Endometrium (tissue), 2 donors: ENCODE measurements at regions not wholly inside any gene's neighbourhood (a gene's known extent, or its start where the extent isn't known, plus 50 kb on each side); places are given as distances from the start of the nearest gene placed in this dataset.
A peak's percentile ranks its signal among the peaks of the same experiment; 100 is the strongest.
"Not testable (repeated sequence)": the region's sequence is repeated elsewhere in the genome, so short reads cannot be mapped to it uniquely, and the experiment has no call there.

Experiments
- FAIRE-seq: peaks from 2 replicates; lab custom pipeline; 2012; peaks lifted over from hg19 to GRCh38; lab: Jason Lieb, UNC
- donor health status: control.
- donor health status: control.

DNA sequence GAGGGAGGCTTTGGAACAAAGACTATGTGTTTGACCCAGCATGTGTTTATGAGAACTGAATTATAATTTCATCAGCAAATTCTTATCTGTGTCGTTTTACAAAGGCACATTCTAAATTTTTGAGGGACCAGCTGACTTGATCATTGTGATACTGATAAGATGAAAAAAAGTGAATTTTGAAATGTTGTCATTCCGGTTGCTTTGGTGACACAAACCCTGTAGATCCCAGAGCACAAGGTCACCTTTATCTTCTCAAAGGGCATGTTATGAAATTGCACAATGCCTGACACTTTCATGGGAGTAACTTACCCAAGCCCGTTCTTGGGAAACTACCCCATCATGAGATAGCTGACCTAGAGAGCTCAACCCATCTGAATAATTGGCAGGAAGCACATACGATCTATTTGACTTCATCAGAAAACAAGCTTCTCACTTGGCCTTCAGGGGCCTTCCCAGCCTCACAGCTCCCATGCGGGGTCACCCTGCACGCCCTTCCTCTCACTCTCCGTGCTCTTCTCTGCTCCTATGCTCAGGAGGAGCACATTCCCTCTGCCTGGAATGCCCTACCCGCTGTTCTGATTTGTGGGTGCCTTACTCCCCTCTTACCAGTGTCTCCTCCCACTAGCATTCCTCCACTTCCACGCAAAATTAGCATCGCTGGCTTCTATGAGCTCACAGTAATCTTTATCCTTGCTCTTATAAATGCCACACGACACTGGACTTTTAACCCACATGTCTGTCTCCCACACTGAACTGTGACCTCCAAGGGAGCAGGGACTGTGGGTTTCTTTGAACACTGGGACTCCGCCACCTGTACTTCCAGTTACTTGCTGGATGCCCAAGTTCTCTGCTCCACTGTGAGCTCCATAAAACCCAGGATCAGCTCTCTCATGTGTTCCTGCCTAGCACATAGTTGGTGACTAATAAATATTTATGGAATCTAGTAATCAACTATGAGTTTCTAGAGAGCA is 555.8 kb upstream of the ID2 start:
- FAIRE-seq, result no peak

DNA sequence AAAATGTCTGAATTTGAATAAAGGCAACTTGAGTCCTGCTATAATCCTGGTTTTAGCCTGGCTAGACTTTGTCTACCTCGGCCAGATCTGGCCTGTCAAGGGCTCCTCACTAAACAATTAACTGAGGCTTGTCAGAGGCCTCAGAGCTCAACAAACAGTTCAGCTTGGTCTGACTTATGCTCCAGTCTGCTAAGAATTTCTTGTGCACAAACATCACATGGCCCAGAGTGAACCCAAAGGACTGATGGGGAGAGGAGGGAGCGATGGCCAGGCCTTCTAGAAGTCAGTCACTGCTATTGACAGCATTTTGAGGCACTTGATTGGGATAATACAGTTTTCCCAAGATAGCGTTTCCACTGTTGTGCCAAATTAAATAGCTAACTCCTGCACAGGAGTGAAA is 555.1 kb upstream of the ID2 start:
- FAIRE-seq, result no peak

DNA sequence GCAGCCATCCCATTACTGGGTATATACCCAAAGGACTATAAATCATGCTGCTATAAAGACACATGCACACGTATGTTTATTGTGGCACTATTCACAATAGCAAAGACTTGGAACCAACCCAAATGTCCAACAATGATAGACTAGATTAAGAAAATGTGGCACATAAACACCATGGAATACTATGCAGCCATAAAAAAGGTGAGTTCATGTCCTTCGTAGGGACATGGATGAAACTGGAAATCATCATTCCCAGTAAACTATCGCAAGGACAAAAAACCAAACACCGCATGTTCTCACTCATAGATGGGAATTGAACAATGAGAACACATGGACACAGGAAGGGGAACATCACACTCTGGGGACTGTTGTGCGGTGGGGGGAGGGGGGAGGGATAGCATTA is 550.4 kb upstream of the ID2 start:
- not testable (repeated sequence) for FAIRE-seq

DNA sequence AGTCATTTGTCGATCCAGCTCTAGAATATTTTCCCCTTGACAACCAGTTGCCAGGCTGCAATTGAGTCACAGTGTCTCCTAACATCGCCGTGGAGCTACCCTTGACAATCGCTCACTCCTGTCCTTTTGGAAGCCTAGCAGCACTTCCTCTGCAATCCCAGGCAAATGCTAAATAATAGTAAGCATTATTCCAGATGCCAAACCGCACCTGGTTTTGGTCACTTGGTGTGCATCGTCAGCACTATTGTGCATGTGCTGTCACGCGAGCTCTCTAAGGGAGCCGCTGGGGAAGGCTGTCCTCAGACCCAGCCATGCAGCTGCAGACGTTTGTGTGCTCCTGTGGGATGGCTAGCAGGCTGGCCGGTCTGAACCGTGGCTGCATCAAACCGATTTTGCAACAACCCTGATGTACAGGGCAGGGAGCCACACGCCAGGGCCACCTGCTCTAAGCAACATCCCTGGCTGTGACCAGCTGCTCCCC is 549.5 kb upstream of the ID2 start:
- no peak for FAIRE-seq

DNA sequence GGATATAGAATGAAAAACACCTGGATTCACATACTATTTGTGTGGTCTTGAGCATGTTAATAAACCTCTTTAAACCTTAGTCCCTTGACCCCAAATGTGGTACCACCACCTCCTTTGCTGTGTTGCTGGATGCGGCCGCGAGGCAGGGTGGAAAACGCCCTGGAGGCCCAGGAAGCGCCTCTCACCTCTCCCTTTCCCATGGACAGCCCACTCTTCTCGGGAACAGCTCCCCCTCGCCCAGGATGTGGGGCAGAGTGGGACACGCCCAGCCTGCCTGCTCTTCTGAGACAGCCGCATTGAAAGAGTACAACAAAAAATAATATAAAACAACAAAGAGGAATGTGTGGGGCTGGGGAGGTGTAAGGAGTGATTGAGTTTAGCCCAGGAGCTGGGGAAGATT is 549.0 kb upstream of the ID2 start:
- no peak for FAIRE-seq

DNA sequence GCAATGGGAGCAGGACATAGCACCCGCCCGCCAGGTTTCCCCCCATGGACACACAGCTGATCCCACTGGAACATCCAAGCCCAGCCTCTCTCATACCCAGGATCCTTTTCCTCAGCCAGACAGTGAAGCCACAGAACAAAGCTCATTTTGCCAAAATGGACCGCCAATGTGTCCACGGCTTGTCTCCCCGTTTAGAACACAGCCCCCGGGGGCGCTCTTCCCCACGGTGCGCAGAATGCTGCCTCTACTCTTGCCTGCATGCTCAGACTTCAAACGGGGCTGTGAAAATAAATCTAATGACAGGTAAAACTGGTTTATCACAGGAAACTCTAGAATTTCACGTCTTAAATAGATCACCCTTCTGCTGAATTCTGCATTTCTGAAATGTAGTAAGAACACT is 548.5 kb upstream of the ID2 start:
- FAIRE-seq, result no peak

DNA sequence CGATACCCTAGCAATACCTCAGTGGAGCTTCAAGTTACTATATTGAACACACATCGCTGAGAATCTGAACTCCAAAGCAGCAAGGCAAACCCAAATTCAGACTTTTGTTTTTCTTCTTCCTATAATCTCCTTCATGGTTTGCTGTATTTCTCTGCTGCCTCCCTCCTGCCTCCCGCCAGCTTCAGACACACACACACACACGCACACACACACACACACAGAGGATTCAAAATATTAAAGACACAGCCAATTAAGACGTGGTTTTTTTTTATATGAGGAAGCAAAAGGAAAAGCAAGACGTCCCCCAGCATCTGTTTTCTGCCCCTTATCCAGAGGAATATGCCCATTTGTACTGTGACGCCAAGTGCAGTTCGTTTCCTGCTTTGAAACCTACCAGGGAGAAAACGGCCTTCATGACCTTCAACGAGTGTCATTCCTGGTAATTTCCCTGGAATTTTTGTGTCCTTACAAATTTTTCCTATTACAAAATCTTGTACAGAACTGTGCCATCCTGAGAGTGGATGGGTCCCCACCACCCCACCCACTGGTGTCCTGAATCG is 547.9 kb upstream of the ID2 start:
- no peak for FAIRE-seq

DNA sequence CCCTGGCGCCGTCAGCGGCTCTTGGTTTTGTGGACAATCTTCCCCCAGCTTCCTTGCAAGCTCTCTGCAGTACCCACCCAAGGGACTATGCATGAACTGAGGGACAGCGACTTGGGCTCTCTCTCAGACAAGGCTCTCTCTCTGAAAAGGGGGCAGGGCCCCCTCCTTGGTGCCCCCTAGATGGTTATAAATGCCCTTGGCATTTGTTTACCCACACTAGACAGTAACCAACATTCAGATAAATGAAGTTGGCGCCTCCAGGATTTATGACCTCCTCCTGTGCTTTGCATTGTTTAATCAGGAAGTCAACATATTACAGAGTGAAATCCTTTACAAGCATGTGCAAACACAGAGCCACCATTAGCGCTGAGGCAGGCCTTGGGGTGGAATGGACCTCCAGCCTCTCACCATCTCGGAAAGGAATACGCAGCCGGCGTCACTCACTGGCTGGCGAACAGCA is 547.4 kb upstream of the ID2 start:
- no peak for FAIRE-seq

DNA sequence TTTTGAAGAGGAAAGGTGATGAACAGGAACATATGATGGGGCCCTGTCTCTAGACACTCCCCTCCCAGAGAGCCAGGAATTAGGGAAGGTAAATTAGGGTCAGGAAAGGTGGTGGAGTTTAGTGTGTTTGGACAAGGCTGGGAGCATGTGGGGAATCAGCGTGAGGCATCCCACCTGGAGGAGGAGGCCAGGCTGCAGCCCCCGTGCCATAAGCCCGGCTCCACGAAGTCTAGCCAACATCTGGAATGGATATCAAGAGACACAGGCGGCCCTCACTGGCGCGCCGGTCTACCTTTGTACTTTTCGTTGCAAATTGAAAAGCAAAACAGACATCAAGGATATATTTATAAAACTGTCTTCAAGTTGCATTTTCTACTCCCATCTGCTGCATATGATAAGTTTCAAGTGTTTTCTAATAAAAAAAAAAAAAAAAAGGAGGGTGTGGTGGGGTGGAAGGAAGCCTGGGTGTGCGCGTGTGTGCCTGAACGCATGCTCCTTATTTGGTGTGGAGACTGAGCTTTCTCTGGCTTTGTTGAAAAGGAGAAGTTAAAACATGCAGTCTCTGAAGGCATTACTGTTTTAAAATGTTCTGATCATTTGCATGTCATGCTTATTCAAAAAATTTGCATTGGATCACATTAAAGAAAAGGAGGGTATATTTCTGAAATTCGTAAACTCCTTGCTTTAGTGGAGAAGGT is 546.7 kb upstream of the ID2 start:
- no peak for FAIRE-seq

DNA sequence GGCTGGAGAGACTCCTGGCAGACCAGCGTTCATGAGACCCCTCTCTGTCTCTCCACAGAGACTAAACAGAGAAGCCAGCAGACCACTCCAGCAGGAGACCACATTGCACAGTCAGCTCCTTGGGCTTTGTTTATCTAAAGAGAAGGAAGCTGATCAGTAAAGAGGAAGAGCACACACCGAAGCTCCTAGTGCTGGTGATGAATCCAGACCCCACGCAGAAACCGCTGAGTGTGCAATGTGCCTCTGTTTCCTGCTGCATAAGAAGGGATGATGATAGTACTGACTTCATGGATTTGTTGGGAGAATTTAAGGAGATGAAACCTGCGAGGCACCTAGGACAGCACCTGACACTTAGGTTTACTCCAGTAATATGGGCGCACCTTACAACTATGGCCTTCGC is 544.1 kb upstream of the ID2 start:
- no peak for FAIRE-seq

DNA sequence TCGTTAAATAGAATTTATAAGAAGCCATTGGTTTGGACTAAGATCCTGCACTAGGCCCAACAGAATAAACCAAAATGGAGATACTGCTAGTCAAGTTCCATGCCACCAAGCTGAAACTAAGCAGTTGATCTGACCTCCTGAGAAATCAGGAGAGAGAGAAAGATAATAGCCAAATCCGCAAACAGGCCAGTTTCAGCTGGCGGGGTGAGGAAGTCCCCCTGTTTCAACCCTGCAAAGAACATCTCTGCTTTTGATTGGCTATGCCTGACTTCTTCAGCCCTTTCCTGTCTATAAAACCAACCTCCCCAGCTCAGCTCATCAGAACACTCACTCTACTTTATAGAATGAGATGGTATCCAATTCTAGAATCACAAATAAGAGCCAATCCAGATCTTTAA is 543.3 kb upstream of the ID2 start:
- no peak for FAIRE-seq

DNA sequence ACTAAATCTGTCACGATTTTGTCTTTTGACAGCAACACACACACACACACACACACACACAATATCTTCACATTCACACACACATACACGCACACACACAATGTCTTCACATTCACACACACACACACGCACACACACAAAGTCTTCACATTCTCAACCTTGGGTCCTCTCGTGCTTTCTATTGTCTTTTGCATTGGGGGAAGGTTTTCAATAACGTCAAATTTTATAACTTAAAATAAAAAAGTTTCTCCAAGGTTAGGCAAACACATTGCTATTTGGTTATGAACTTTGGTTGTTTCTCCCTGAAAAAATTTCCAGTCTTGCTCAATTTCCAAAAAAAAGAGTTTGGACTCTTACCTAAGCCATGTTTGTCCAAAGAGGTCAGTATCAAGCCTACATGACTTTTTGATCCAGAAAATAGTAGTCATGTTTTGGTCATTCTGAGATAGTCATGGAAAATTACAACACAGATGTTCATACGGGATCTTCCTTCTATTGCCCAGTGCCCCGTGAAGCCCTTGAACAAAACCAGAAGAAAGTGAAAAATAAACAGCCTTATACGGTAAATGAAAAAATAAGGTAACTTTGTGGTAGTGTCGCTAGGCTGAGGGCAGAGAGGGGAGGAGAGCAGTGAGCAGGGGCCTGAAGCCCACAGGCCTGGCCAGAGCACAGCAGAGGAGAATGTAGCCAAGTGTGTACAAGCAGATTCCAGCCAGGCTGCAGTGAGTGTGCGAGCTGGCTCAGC is 542.8 kb upstream of the ID2 start:
- peak; percentile 45 for FAIRE-seq

DNA sequence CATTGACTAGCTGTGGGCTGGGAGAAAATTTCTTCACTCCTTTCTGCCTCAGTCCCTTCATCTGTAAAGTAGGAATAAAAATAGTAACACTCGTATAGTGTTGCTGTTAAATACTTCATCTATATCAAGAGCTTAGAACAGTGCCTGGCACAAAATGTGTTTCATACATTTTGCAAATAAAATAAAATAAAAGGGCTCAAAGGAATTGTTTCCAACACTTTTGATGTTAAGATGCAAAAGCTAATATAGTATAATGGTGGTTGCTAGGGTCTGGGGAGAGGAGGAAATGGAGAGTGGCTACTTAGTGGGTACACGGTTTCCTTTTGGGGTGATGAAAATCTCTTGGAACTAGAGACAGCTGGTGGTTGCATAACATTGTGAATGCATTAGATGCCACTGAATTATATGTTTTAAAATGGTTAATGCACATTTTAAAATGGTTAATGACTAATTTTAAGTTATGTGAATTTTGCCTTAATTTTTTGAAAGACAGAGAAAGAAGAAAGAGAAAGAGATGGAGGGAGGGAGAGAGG is 542.1 kb upstream of the ID2 start:
- no peak for FAIRE-seq

DNA sequence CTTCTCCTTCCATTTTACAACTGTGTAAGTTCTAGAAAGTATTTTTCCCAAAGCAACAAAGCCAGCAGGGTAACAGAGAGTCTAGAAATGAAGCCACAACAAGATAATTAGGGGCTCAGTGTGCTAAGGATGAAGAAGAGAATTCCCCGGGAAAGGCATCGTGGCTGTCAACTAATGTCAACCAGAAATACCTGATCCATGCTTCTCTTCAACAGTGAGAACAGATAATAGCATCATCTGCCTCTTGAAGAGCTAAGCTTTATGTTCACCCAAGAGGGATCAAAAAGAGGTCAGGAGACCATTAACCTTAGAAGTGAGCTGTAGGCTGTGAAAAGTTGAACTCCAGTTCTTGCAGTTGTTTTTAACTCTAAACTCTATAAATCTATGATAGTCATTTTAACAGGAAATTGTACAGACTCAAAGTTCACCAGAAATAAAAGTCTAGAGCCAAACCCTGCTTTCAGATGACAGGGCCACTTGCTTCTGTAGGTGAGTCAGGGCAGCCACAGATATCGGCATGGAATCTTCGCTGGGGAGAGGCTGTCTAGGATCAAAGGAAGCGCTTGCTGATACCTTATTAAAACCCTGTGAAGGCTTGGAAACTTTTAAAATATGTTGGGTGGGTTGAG is 540.7 kb upstream of the ID2 start:
- FAIRE-seq, result no peak

DNA sequence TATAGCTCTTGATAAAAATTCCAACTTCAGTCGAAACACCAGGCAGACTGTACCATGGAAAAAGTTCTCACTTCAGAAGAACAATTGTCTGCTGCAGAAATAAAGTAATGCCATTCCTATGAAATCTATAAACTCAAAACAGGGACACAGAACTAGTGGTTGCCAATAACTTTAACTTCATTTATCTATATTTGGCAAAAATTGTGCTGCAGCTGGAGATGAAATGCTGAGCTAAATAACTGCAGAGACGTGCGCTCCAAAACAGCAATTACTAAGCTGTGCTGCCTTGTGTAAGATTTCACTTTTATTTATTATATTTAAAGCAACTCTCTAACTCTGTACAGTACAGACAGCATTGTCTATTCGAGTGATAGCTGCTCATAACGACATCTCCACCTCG is 540.1 kb upstream of the ID2 start:
- FAIRE-seq, result no peak

DNA sequence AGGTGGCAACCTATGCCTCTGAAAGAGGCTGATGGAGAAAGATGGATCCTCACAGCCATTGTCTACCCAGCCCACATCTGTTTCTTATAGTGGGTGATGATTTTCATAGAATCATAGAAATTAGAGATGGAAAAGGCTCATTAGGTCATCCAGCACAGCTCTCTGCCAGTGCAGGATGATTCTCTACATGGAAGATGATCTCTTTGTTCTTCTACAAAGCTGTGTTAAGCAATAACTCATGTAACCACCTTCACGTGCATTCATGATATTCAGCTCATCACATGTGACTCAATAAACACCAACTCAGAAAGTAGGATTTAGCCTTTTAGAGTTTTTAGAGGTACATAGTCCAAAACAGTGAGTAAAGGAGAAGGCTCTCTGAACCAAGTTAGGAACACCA is 539.4 kb upstream of the ID2 start:
- no peak for FAIRE-seq

DNA sequence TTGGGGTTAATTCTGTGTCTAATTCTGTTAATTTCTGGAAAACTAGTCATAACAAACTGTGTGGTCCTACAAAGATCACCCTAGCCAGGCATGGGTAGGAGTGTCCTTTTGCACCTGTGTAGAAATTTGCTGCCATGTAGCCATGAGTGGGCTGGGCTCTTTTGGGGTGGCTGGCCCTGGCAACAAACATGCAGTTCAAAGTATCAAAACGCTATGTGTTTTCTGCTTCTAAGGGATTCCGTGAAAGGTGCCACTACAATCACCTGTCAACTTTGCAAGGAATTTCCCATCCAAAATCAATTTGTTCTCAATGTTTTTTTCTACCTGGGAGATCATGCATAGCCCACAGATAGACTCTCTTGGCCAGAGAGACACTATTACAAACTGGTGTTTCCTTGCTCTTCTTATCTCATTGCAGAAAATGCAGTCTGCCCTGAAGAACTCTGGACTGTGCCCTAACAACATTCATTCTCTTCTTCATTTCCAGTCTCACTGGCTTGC is 537.7 kb upstream of the ID2 start:
- FAIRE-seq, result no peak

DNA sequence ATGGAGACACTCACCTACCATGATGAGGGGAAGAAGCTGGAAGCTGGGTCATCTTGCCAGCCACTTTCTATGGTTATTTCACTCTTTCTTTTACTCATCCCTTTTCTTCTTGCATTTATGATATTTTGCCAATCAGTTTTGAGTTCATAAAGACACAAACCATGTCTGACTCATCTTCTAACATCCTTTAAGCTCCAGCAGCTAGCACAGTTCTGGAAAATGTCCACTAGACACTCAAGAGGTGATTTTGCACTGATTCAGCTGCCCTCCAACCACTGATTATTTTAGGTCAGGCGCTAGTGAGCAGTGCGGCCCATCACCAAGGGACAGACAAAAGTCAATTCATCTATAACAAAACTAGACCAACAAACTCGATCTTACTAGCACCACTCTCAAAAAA is 537.1 kb upstream of the ID2 start:
- FAIRE-seq, result no peak

DNA sequence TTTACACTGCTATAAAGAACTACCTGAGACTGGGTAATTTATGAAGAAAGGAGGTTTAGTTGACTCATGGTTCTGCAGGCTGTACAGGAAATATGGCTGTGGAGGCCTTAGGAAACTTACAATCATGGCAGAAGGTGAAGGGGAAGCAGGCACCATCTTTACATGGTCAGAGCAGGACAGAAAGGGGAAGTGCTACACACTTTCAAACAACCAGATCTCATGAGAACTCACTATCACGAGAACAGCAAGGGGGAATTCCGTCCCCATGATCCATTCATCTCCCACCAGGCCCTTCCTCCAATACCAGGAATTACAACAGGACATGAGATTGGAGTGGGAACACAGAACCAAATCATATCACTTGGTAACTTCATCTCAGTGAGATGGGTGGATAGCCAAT is 536.5 kb upstream of the ID2 start:
- not testable (repeated sequence) for FAIRE-seq

DNA sequence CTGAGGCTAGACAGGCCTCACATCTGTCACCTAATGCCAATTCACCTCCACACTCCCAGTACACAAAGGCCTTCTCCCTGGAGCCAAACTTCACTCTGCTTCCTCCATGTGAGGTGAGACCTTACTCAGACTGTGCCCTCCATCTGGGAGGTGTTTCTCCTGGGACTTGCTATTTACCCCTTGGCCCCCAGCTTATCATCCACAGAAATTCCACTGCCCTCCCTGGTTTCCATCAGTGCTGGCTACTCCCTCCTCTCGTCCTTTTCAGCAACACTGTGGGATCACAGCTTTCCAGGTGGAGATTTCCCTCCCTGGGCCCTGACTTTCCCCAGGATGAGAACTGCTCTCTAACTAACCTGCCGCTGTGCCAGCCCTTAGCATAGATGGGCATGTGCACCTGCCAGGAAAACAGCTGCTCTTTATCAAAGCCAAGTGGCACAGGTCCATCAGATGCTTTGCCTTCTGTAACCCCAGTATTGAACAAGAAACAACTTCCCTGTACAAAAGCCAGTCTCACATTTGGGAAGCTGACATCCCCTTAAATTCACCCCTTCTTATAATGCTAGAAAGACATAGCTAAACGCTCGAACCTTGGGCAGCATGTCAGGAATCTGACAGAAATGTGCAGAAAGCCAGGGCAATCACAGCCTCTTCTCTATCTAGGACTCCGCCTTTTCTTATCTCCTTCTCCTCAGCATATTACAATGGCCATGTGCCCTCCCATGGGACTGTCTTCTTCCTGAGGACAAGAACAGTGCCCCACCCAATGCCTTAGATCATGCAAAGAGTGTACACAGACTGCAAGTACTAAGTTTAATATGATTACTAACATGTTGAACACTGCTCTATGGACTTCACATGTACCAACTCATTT is 535.5 kb upstream of the ID2 start:
- no peak for FAIRE-seq
